ENCODE measurements at regions not wholly inside any gene's neighbourhood (a gene's known extent, or its start where the extent isn't known, plus 50 kb on each side); places are given as distances from the start of the nearest gene placed in this dataset.

DNA sequence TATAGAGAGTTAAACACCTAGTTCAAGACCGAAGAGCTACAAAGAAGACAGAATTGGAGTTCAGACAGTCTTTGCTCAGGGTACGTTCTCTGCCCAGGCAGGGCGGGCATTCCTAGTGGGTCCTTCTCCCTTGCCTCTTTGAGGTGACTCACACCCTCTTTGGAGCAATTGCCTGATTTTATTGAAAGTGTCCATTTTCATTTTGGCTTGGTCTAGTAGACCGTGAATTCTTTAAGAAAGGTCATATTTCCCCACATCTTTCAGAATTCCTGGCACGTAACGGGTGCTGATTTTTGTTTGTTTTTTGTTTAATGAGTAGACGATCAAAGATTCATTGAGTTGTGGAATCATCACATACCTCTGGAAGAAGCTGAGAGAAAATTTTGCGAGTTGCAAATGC is 871.5 kb downstream of the RNF144A start:
- no peaks in the 10 kb centered on the region for H4K20me1 ChIP-seq (ENCODE audit: insufficient read depth, low read length)
- DNase-seq: no peak
- no peaks in the 10 kb centered on the region for H3K9me3 ChIP-seq (replicated peaks; ENCODE audit: insufficient read depth, low read length)
- no peaks in the 10 kb centered on the region for H3K27me3 ChIP-seq (replicated peaks; ENCODE audit: insufficient read depth, low read length)
- no peaks in the 10 kb centered on the region for H3K9me2 ChIP-seq (replicated peaks; ENCODE audit: insufficient read depth, low read length)
- no peak overlapping the region for H3K4me3 ChIP-seq (ENCODE audit: low read length)
- no peak overlapping the region for H3K27ac ChIP-seq (ENCODE audit: low read length)
- no peak overlapping the region for H2AFZ ChIP-seq (ENCODE audit: low read length)
- H3K4me2 ChIP-seq (ENCODE audit: low read depth, low read length): no peak overlapping the region
- H3K9ac ChIP-seq (ENCODE audit: low read length): no peak overlapping the region
- H3K79me2 ChIP-seq (ENCODE audit: low read length): no peaks in the 10 kb centered on the region
- no peaks in the 10 kb centered on the region for H3K36me3 ChIP-seq (replicated peaks; ENCODE audit: insufficient read depth, low read length)
- H3K4me1 ChIP-seq (ENCODE audit: low read length): no peaks in the 10 kb centered on the region
- H3F3A ChIP-seq (ENCODE audit: insufficient read depth, low read length): no peaks in the 10 kb centered on the region
- TF ChIP-seq EZH2phosphoT487 (IDR thresholded peaks at IDR 0.05; ENCODE audit: low read length): no peak
- TF ChIP-seq, protein P1, sequence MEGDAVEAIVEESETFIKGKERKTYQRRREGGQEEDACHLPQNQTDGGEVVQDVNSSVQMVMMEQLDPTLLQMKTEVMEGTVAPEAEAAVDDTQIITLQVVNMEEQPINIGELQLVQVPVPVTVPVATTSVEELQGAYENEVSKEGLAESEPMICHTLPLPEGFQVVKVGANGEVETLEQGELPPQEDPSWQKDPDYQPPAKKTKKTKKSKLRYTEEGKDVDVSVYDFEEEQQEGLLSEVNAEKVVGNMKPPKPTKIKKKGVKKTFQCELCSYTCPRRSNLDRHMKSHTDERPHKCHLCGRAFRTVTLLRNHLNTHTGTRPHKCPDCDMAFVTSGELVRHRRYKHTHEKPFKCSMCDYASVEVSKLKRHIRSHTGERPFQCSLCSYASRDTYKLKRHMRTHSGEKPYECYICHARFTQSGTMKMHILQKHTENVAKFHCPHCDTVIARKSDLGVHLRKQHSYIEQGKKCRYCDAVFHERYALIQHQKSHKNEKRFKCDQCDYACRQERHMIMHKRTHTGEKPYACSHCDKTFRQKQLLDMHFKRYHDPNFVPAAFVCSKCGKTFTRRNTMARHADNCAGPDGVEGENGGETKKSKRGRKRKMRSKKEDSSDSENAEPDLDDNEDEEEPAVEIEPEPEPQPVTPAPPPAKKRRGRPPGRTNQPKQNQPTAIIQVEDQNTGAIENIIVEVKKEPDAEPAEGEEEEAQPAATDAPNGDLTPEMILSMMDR (IDR thresholded peaks at IDR 0.05; ENCODE audit: low read length): no peak
- no peak for TF ChIP-seq EZH2 (optimal IDR thresholded peaks at IDR 0.05; ENCODE audit: low read depth, low read length)

DNA sequence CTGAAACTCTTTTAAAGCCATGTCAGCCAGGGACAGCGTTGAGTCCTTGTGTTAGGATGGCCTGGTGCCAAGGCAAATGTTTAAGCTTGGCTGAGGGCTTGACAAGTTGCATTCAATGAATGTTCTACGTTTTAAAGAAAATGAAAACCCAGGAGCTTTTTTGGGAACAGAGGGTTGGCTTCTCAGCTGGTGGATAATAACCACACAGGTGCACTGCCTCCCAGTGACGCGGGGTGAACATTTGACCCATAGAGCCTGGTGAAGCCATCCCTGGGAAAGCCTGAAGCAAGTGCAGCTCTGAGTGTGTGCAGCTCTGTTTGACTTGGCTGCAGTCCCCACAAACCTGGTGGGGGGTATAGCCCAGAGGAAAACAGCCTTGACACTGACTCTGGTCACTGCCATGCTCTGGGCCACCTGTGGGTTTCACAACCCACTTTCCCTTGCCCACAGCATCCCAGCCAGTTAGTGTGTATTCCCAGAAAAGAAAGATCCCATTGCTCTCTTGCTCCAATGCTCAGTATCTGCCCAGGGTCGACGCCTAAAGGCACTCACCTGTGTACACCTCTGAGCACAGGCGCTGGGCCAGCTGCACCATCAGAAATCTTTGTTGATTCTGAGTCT is 874.9 kb downstream of the RNF144A start:
- Histone ChIP-seq H3F3A (ENCODE audit: insufficient read depth, low read length) (no peaks in the 10 kb centered on the region), H3K4me3 (ENCODE audit: low read length) (no peak overlapping the region), H3K9me2 (replicated peaks; ENCODE audit: insufficient read depth, low read length) (no peaks in the 10 kb centered on the region), H3K79me2 (ENCODE audit: low read length) (no peaks in the 10 kb centered on the region), H3K4me1 (ENCODE audit: low read length) (no peaks in the 10 kb centered on the region), H3K27me3 (replicated peaks; ENCODE audit: insufficient read depth, low read length) (no peaks in the 10 kb centered on the region), H3K9me3 (replicated peaks; ENCODE audit: insufficient read depth, low read length) (no peaks in the 10 kb centered on the region), H3K9ac (ENCODE audit: low read length) (no peak overlapping the region), H3K4me2 (ENCODE audit: low read depth, low read length) (no peak overlapping the region), H2AFZ (ENCODE audit: low read length) (no peak overlapping the region), H3K36me3 (replicated peaks; ENCODE audit: insufficient read depth, low read length) (no peaks in the 10 kb centered on the region), H3K27ac (ENCODE audit: low read length) (no peak overlapping the region), H4K20me1 (ENCODE audit: insufficient read depth, low read length) (no peaks in the 10 kb centered on the region)
- no peak for DNase-seq
- TF ChIP-seq EZH2phosphoT487 (IDR thresholded peaks at IDR 0.05; ENCODE audit: low read length): no peak

DNA sequence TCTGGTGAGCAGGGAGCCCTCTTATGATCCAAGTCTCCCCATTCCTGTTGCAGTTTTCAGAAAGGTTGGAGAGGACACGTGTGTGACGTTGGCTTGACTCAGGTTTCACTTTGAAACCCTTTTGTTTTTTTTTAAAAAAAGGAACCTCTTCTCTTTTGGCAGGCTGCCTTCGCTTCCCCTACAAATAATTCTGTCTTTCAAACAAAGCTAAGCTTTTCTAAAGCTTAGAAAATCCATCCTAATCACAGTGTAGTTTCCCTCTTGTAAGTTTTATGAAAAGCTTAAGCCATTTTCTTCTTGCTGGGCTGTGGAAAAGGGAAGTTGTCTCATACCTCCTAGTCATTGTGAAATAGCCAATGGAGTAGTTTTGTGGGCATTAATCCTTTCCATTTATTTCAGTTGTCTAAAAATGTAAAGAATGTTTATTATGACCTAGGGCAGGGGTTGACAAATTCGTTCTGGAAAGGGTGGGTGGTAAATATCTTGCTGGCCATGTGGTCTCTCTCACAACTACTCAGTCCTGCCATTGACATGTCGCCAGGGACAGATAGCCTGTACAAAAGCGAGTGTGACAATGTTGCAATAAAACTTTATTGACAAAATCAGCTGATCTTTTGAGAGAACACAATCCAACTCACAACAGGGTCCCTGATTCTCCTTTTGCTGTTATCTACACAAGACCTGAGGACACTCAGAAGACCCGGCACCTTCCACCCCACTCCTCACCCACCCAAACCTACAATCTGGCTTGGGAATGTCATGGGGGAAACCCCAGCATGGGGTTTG is 878.8 kb downstream of the RNF144A start:
- H3K79me2 ChIP-seq (ENCODE audit: low read length): no peaks in the 10 kb centered on the region
- no peaks in the 10 kb centered on the region for H3K36me3 ChIP-seq (replicated peaks; ENCODE audit: insufficient read depth, low read length)
- no peak overlapping the region for H3K4me3 ChIP-seq (ENCODE audit: low read length)
- no peak overlapping the region for H2AFZ ChIP-seq (ENCODE audit: low read length)
- H3K4me1 ChIP-seq (ENCODE audit: low read length): no peaks in the 10 kb centered on the region
- H3K9ac ChIP-seq (ENCODE audit: low read length): no peak overlapping the region
- no peaks in the 10 kb centered on the region for H3F3A ChIP-seq (ENCODE audit: insufficient read depth, low read length)
- no peaks in the 10 kb centered on the region for H3K27me3 ChIP-seq (replicated peaks; ENCODE audit: insufficient read depth, low read length)
- no peak for DNase-seq
- no peak overlapping the region for H3K27ac ChIP-seq (ENCODE audit: low read length)
- no peak for TF ChIP-seq EZH2 (optimal IDR thresholded peaks at IDR 0.05; ENCODE audit: low read depth, low read length)
- no peak overlapping the region for H3K4me2 ChIP-seq (ENCODE audit: low read depth, low read length)
- H3K9me2 ChIP-seq (replicated peaks; ENCODE audit: insufficient read depth, low read length): no peaks in the 10 kb centered on the region
- H4K20me1 ChIP-seq (ENCODE audit: insufficient read depth, low read length): no peaks in the 10 kb centered on the region
- H3K9me3 ChIP-seq (replicated peaks; ENCODE audit: insufficient read depth, low read length): no peaks in the 10 kb centered on the region

DNA sequence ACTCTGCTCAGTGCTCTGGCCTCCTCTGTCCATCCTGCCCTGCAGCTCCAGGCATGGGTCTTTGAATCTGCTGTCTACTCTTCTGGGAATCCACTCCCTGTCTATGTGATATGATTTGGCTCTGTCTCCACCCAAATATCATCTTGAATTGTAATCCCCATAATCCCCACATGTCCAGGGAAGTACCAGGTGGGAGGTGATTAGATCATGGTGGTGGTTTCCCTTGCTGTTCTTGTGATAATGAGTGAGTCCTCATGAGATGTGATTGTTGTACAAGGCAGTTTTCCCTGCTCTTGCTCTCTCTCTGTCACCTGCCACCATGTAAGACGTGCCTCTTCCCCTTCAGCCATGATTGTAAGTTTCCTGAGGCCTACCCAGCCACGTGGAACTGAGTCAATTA is 881.8 kb upstream of the ID2 start:
- TF ChIP-seq, protein P1 (IDR thresholded peaks at IDR 0.05; ENCODE audit: low read length): no peak
- no peak for TF ChIP-seq EZH2phosphoT487 (IDR thresholded peaks at IDR 0.05; ENCODE audit: low read length)
- no peak for TF ChIP-seq EZH2 (optimal IDR thresholded peaks at IDR 0.05; ENCODE audit: low read depth, low read length)
- Histone ChIP-seq H3K27me3 (replicated peaks; ENCODE audit: insufficient read depth, low read length) (no peaks in the 10 kb centered on the region), H2AFZ (ENCODE audit: low read length) (no peak overlapping the region), H3K4me2 (ENCODE audit: low read depth, low read length) (no peak overlapping the region), H3F3A (ENCODE audit: insufficient read depth, low read length) (no peaks in the 10 kb centered on the region), H3K9me3 (replicated peaks; ENCODE audit: insufficient read depth, low read length) (no peaks in the 10 kb centered on the region), H4K20me1 (ENCODE audit: insufficient read depth, low read length) (no peaks in the 10 kb centered on the region), H3K36me3 (replicated peaks; ENCODE audit: insufficient read depth, low read length) (no peaks in the 10 kb centered on the region), H3K4me1 (ENCODE audit: low read length) (no peaks in the 10 kb centered on the region), H3K9ac (ENCODE audit: low read length) (no peak overlapping the region), H3K9me2 (replicated peaks; ENCODE audit: insufficient read depth, low read length) (no peaks in the 10 kb centered on the region), H3K27ac (ENCODE audit: low read length) (no peak overlapping the region), H3K4me3 (ENCODE audit: low read length) (no peak overlapping the region), H3K79me2 (ENCODE audit: low read length) (no peaks in the 10 kb centered on the region)
- DNase-seq: no peak
